ENCODE measurements at regions not wholly inside any gene's neighbourhood (a gene's known extent, or its start where the extent isn't known, plus 50 kb on each side); places are given as distances from the start of the nearest gene placed in this dataset.

DNA sequence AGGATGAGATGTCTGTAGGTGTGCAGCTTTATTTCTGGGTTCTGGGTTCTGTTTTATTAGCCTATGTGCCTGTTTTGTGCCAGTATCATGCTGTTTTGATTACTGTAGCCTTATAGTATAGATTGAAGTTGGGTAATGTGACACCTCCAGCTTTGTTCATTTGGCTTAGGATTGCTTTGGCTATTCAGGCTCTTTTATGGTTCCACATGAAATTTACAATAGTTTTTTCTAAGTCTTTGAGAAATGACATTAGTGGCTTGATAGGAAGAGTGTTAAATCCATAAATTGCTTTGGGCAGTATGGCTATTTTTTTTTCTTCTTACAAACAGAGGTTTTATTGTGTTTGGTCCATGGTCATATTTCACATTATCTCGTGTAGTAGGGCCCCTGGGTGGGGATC lies 285.8 kb upstream of the GADL1 start:
- no peaks in the 10 kb centered on the region for H3K9me1 ChIP-seq (ENCODE audit: control insufficient read depth, extremely low read depth, insufficient read depth, low read length)

GRCh38 chr3:31181661-31182060 lies 287.2 kb upstream of the GADL1 start:
- no peak for DNase-seq (ENCODE audit: low read depth, low spot score)
- Histone ChIP-seq H3K9me3 (ENCODE audit: control insufficient read depth, low read depth, low read length) (no peaks in the 10 kb centered on the region), H2AFZ (ENCODE audit: control insufficient read depth, low read length) (no peak overlapping the region), H3K4me3 (ENCODE audit: control insufficient read depth in 2 of 3, extremely low read depth in 1 of 3, insufficient read depth in 2 of 3, low read depth in 1 of 3, low read length in 3 of 3) (no peak overlapping the region), H3K27me3 (ENCODE audit: control insufficient read depth, extremely low read depth, insufficient read depth, low read length) (no peaks in the 10 kb centered on the region), H3K79me2 (ENCODE audit: control insufficient read depth, insufficient read depth, low read length) (no peaks in the 10 kb centered on the region), H4K20me1 (ENCODE audit: control insufficient read depth, extremely low read depth, insufficient read depth, low read length) (no peaks in the 10 kb centered on the region), H3K9ac (ENCODE audit: control insufficient read depth, extremely low read depth, insufficient read depth, low read length) (no peak overlapping the region), H3K27ac (ENCODE audit: control insufficient read depth, insufficient read depth, low read length) (no peak overlapping the region), H3K4me1 (ENCODE audit: control insufficient read depth, extremely low read depth, insufficient read depth, low read length) (no peaks in the 10 kb centered on the region), H3K9me1 (ENCODE audit: control insufficient read depth, extremely low read depth, insufficient read depth, low read length) (no peaks in the 10 kb centered on the region), H3K36me3 (ENCODE audit: control insufficient read depth in 2 of 2, extremely low read depth in 1 of 2, insufficient read depth in 2 of 2, low read length in 2 of 2) (no peaks in the 10 kb centered on the region), H3K4me2 (ENCODE audit: control insufficient read depth, extremely low read depth, insufficient read depth, low read depth, low read length) (no peak overlapping the region)
- no peak for TF ChIP-seq EZH2 (IDR thresholded peaks at IDR 0.05; ENCODE audit: low read length)
- TF ChIP-seq, protein P1, sequence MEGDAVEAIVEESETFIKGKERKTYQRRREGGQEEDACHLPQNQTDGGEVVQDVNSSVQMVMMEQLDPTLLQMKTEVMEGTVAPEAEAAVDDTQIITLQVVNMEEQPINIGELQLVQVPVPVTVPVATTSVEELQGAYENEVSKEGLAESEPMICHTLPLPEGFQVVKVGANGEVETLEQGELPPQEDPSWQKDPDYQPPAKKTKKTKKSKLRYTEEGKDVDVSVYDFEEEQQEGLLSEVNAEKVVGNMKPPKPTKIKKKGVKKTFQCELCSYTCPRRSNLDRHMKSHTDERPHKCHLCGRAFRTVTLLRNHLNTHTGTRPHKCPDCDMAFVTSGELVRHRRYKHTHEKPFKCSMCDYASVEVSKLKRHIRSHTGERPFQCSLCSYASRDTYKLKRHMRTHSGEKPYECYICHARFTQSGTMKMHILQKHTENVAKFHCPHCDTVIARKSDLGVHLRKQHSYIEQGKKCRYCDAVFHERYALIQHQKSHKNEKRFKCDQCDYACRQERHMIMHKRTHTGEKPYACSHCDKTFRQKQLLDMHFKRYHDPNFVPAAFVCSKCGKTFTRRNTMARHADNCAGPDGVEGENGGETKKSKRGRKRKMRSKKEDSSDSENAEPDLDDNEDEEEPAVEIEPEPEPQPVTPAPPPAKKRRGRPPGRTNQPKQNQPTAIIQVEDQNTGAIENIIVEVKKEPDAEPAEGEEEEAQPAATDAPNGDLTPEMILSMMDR (optimal IDR thresholded peaks at IDR 0.05 in 1 of 3, IDR thresholded peaks at IDR 0.05 in 1 of 3, conservative IDR thresholded peaks at IDR 0.05 in 1 of 3; ENCODE audit: extremely low read depth in 1 of 3, insufficient read depth in 2 of 3, low read length in 3 of 3): no peak
- dilution Hi-C loops (cut with MboI; ENCODE audit: extremely low pct_ligation_motif_present, low sequenced_read_pairs): no loop called here
- no peak for FAIRE-seq

More for the DNA sequence above, 285.8 kb upstream of the GADL1 start:
- Histone ChIP-seq H3K9ac (ENCODE audit: control insufficient read depth, extremely low read depth, insufficient read depth, low read length) (no peak overlapping the region), H3K9me3 (ENCODE audit: control insufficient read depth, low read depth, low read length) (no peaks in the 10 kb centered on the region), H4K20me1 (ENCODE audit: control insufficient read depth, extremely low read depth, insufficient read depth, low read length) (no peaks in the 10 kb centered on the region), H3K36me3 (ENCODE audit: control insufficient read depth in 2 of 2, extremely low read depth in 1 of 2, insufficient read depth in 2 of 2, low read length in 2 of 2) (no peaks in the 10 kb centered on the region), H3K4me2 (ENCODE audit: control insufficient read depth, extremely low read depth, insufficient read depth, low read depth, low read length) (no peak overlapping the region), H3K4me3 (ENCODE audit: control insufficient read depth in 2 of 3, extremely low read depth in 1 of 3, insufficient read depth in 2 of 3, low read depth in 1 of 3, low read length in 3 of 3) (no peak overlapping the region), H3K4me1 (ENCODE audit: control insufficient read depth, extremely low read depth, insufficient read depth, low read length) (no peaks in the 10 kb centered on the region), H2AFZ (ENCODE audit: control insufficient read depth, low read length) (no peak overlapping the region), H3K79me2 (ENCODE audit: control insufficient read depth, insufficient read depth, low read length) (no peaks in the 10 kb centered on the region), H3K27me3 (ENCODE audit: control insufficient read depth, extremely low read depth, insufficient read depth, low read length) (no peaks in the 10 kb centered on the region), H3K27ac (ENCODE audit: control insufficient read depth, insufficient read depth, low read length) (no peak overlapping the region)
- dilution Hi-C loops (cut with MboI; ENCODE audit: extremely low pct_ligation_motif_present, low sequenced_read_pairs): no loop called here
- TF ChIP-seq EZH2 (IDR thresholded peaks at IDR 0.05; ENCODE audit: low read length): no peak
- TF ChIP-seq, protein P1 (optimal IDR thresholded peaks at IDR 0.05 in 1 of 3, IDR thresholded peaks at IDR 0.05 in 1 of 3, conservative IDR thresholded peaks at IDR 0.05 in 1 of 3; ENCODE audit: extremely low read depth in 1 of 3, insufficient read depth in 2 of 3, low read length in 3 of 3): no peak
- FAIRE-seq: no peak
- DNase-seq (ENCODE audit: low read depth, low spot score): no peak

Data from keratinocyte (primary cell).